ENCODE measurements at regions not wholly inside any gene's neighbourhood (a gene's known extent, or its start where the extent isn't known, plus 50 kb on each side); places are given as distances from the start of the nearest gene placed in this dataset.

- H3K9me3 ChIP-seq = no peaks in the 10 kb centered on the region
- intact Hi-C loops (cut with micrococcal nuclease; ENCODE audit: unreplicated experiment) = no loop called here
- POLR2A ChIA-PET = no interaction called here
- BruUV-seq (replicated peaks) = no TSS peak
- Mint-ChIP-seq H3K9me3 (ENCODE audit: unreplicated experiment) (no peaks in the 10 kb centered on the region), H3K27ac (ENCODE audit: unreplicated experiment) (no peak overlapping the region), H3K4me3 (ENCODE audit: unreplicated experiment) (no peak overlapping the region), H3K27me3 (ENCODE audit: insufficient read depth, unreplicated experiment) (no peaks in the 10 kb centered on the region), H3K36me3 (ENCODE audit: insufficient read depth, unreplicated experiment) (no peaks in the 10 kb centered on the region), H3K4me1 (ENCODE audit: low read depth, unreplicated experiment) (no peaks in the 10 kb centered on the region)
- no peaks in the 10 kb centered on the region for H3K36me3 ChIP-seq (ENCODE audit: control insufficient read depth, insufficient read depth, low read length)
- no peak overlapping the region for H3K4me3 ChIP-seq (ENCODE audit: low read depth, low read length)
- no peaks in the 10 kb centered on the region for H3K27me3 ChIP-seq (replicated peaks; ENCODE audit: control insufficient read depth, insufficient read depth, low read length)
- H3K4me1 ChIP-seq = no peaks in the 10 kb centered on the region
- no peak for DNase-seq
- CTCF ChIA-PET = no interaction called here
- no peak for TF ChIP-seq CTCF (IDR thresholded peaks at IDR 0.05; ENCODE audit: insufficient read depth in 1 of 2, low read depth in 1 of 2, low read length in 1 of 2, severe bottlenecking in 1 of 2, unreplicated experiment in 1 of 2)
Observed at GRCh38 chr2:155070489-155070888, 372.0 kb downstream of the KCNJ3 start.

- no peak for DNase-seq
- no peaks in the 10 kb centered on the region for H3K36me3 Mint-ChIP-seq (ENCODE audit: insufficient read depth, unreplicated experiment)
- no peaks in the 10 kb centered on the region for H3K9me3 Mint-ChIP-seq (ENCODE audit: unreplicated experiment)
- Histone ChIP-seq H3K27me3 (replicated peaks; ENCODE audit: control insufficient read depth, insufficient read depth, low read length) (no peaks in the 10 kb centered on the region), H3K4me3 (ENCODE audit: low read depth, low read length) (no peak overlapping the region), H3K36me3 (ENCODE audit: control insufficient read depth, insufficient read depth, low read length) (no peaks in the 10 kb centered on the region), H3K4me1 (peaks cover 7% of the 10 kb centered on the region; the same call in 1 of the 2 replicates), H3K9me3 (no peaks in the 10 kb centered on the region)
- no peaks in the 10 kb centered on the region for H3K27me3 Mint-ChIP-seq (ENCODE audit: insufficient read depth, unreplicated experiment)
- ChIA-PET POLR2A (no interaction called here), CTCF (no interaction called here)
- intact Hi-C loops (cut with micrococcal nuclease; ENCODE audit: unreplicated experiment) = no loop called here
- H3K4me1 Mint-ChIP-seq (ENCODE audit: low read depth, unreplicated experiment) = no peaks in the 10 kb centered on the region
- H3K27ac Mint-ChIP-seq (ENCODE audit: unreplicated experiment) = no peak overlapping the region
- BruUV-seq (replicated peaks) = no TSS peak
- no peak overlapping the region for H3K4me3 Mint-ChIP-seq (ENCODE audit: unreplicated experiment)
- TF ChIP-seq CTCF (IDR thresholded peaks at IDR 0.05; ENCODE audit: insufficient read depth in 1 of 2, low read depth in 1 of 2, low read length in 1 of 2, severe bottlenecking in 1 of 2, unreplicated experiment in 1 of 2) = no peak
Observed at GRCh38 chr2:155062922-155063258, 364.4 kb downstream of the KCNJ3 start.

- Histone ChIP-seq H3K27me3 (replicated peaks; ENCODE audit: control insufficient read depth, insufficient read depth, low read length) (no peaks in the 10 kb centered on the region), H3K9me3 (no peaks in the 10 kb centered on the region), H3K4me3 (ENCODE audit: low read depth, low read length) (no peak overlapping the region), H3K36me3 (ENCODE audit: control insufficient read depth, insufficient read depth, low read length) (no peaks in the 10 kb centered on the region), H3K4me1 (peaks cover 7% of the 10 kb centered on the region; the same call in 1 of the 2 replicates)
- Mint-ChIP-seq H3K27ac (ENCODE audit: unreplicated experiment) (no peak overlapping the region), H3K9me3 (ENCODE audit: unreplicated experiment) (no peaks in the 10 kb centered on the region), H3K36me3 (ENCODE audit: insufficient read depth, unreplicated experiment) (no peaks in the 10 kb centered on the region), H3K4me3 (ENCODE audit: unreplicated experiment) (no peak overlapping the region), H3K4me1 (ENCODE audit: low read depth, unreplicated experiment) (no peaks in the 10 kb centered on the region), H3K27me3 (ENCODE audit: insufficient read depth, unreplicated experiment) (no peaks in the 10 kb centered on the region)
- POLR2A ChIA-PET = no interaction called here
- no peak for DNase-seq
- TF ChIP-seq CTCF (IDR thresholded peaks at IDR 0.05; ENCODE audit: insufficient read depth in 1 of 2, low read depth in 1 of 2, low read length in 1 of 2, severe bottlenecking in 1 of 2, unreplicated experiment in 1 of 2) = no peak
- CTCF ChIA-PET = no interaction called here
- intact Hi-C loops (cut with micrococcal nuclease; ENCODE audit: unreplicated experiment) = no loop called here
- BruUV-seq (replicated peaks) = no TSS peak
Observed at GRCh38 chr2:155062250-155062921, 363.9 kb downstream of the KCNJ3 start.

Data from Caco-2 (cell line).